Neutrophil (primary cell): ENCODE measurements at regions not wholly inside any gene's neighbourhood (a gene's known extent, or its start where the extent isn't known, plus 50 kb on each side); places are given as distances from the start of the nearest gene placed in this dataset.

Experiments used
- H3K27ac ChIP-seq: fragments of 200-600 bp; sonication (generic); 2 replicates; pipeline ENCODE4 v1.5.1; 2016; ENCODE audit warnings: mild to moderate bottlenecking, moderate library complexity
- H3K27me3 ChIP-seq: fragments of 200-600 bp; sonication (generic); 2 replicates; pipeline ENCODE4 v1.6.0; 2016; ENCODE audit warnings: mild to moderate bottlenecking
- H3K36me3 ChIP-seq: fragments of 200-600 bp; sonication (generic); 2 replicates; pipeline ENCODE4 v1.5.1; 2017
- H3K4me1 ChIP-seq, 2 experiments: fragments of 200-600 bp in 1 of 2; sonication (generic) in 1 of 2; 1 replicate in 1 of 2; 2 replicates in 1 of 2; pipeline versions ENCODE4 v1.5.1 to v1.6.1; 2013 to 2016; ENCODE audit warnings: low read depth in 1 of 2, low read length in 1 of 2, mild to moderate bottlenecking in 1 of 2, moderate library complexity in 1 of 2; ENCODE audit not compliant: control insufficient read depth in 1 of 2, insufficient read depth in 1 of 2
- H3K4me3 ChIP-seq, 2 experiments: fragments of 200-600 bp in 1 of 2; sonication (generic) in 1 of 2; 1 replicate in 1 of 2; 2 replicates in 1 of 2; pipeline ENCODE4 v1.5.1; 2013 to 2016; ENCODE audit warnings: low read depth in 1 of 2, low read length in 1 of 2, mild to moderate bottlenecking in 1 of 2, moderate library complexity in 1 of 2
- H3K9me3 ChIP-seq: fragments of 200-600 bp; sonication (generic); 2 replicates; pipeline ENCODE4 v1.5.1; 2016
- TF ChIP-seq, protein P1 (sequence below): fragments of 200-600 bp; sonication (generic); IDR thresholded peaks from 2 replicates; pipeline ENCODE4 v1.5.1; 2016; ENCODE audit warnings: antibody characterized with exemption

DNA sequence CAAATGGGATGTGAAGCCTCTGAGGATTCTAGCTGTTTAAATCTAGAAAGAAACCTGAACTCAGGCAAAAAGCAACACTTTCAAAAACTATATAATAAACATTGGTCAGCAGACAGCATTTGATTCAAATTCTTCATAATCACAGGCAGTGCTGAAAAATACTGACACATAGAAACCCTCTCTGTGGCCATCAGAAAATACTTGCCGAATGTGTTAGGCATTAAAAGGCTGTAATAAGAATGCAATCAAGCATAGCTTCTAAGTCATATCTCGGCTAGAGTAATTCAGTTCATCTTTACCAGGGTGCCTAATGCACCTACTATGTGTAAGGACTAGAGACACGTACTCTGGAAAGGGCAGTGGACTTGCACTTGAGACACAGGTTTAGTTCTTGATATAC, 405.3 kb upstream of the SGCD start:
- H3K4me1 ChIP-seq, result no peaks in the 10 kb centered on the region
- TF ChIP-seq, protein P1, sequence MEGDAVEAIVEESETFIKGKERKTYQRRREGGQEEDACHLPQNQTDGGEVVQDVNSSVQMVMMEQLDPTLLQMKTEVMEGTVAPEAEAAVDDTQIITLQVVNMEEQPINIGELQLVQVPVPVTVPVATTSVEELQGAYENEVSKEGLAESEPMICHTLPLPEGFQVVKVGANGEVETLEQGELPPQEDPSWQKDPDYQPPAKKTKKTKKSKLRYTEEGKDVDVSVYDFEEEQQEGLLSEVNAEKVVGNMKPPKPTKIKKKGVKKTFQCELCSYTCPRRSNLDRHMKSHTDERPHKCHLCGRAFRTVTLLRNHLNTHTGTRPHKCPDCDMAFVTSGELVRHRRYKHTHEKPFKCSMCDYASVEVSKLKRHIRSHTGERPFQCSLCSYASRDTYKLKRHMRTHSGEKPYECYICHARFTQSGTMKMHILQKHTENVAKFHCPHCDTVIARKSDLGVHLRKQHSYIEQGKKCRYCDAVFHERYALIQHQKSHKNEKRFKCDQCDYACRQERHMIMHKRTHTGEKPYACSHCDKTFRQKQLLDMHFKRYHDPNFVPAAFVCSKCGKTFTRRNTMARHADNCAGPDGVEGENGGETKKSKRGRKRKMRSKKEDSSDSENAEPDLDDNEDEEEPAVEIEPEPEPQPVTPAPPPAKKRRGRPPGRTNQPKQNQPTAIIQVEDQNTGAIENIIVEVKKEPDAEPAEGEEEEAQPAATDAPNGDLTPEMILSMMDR, result no peak

DNA sequence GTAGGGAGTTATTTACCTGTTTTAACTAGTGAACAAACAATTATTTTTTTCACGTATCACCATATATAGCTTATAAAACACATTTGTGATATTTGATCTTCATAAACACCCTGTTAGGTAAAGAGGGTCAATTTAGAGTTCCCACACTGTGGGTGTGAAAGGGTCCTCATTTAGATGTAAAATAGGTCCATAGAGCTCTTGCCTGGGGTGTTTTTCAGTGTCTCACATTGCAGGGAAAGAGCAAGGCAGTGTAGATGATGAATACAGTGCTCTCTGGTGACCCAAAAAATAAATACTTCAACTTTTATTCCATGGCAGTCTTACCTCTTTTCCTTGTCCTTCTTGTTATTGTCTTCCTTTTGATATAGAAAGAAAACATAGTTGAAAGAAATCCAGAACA, 403.2 kb upstream of the SGCD start:
- Histone ChIP-seq H3K27ac (no peak overlapping the region), H3K36me3 (no peaks in the 10 kb centered on the region), H3K4me1 (no peaks in the 10 kb centered on the region), H3K27me3 (no peaks in the 10 kb centered on the region), H3K9me3 (no peaks in the 10 kb centered on the region), H3K4me3 (no peak overlapping the region)
- TF ChIP-seq, protein P1, result no peak

More for the DNA sequence above, 405.3 kb upstream of the SGCD start:
- H3K27ac ChIP-seq, result no peak overlapping the region
- no peaks in the 10 kb centered on the region for H3K9me3 ChIP-seq
- no peaks in the 10 kb centered on the region for H3K27me3 ChIP-seq
- no peaks in the 10 kb centered on the region for H3K36me3 ChIP-seq
- no peak overlapping the region for H3K4me3 ChIP-seq

DNA sequence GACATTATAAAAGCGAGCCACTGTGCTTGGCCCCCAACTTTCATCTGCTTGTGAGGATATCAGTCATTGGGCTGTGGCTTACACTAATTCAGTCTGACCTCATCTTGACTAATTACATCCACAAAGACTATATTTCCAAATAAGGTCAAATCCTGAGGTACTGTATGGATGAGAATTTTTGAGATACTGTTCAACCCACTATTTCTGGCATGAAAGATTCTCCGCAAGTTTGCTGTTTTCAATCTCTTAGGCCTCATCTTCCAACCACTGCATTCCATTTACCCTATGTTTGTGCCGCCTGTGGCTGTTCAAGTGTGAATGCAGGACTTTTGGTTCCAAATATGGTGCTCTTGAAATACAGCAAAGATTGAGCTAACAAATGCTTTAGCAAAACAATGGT, 400.9 kb upstream of the SGCD start:
- no peak overlapping the region for H3K27ac ChIP-seq
- H3K36me3 ChIP-seq, result no peaks in the 10 kb centered on the region
- H3K4me3 ChIP-seq, result no peak overlapping the region
- no peaks in the 10 kb centered on the region for H3K9me3 ChIP-seq
- no peaks in the 10 kb centered on the region for H3K27me3 ChIP-seq
- no peaks in the 10 kb centered on the region for H3K4me1 ChIP-seq
- TF ChIP-seq, protein P1, result no peak

DNA sequence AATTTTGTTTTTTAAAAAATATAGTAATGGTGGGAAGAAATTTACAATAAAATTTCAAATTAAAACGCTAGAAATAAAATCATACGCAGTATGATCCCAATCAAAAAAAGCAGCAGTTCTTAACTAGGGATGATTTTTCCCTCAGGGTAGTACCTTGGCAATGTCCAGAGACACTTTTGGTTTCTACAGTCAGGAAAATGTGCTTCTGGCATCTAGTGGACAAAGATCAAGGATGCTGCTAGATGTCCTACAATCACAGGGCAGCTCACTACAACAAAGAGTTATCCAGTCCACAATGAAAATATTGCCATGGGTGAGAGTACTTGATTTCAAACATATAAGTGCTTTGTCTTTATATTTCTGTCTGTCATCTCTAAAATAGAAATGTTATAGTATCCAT, 400.2 kb upstream of the SGCD start:
- Histone ChIP-seq H3K9me3 (no peaks in the 10 kb centered on the region), H3K4me1 (no peaks in the 10 kb centered on the region), H3K27me3 (no peaks in the 10 kb centered on the region), H3K27ac (no peak overlapping the region), H3K4me3 (no peak overlapping the region), H3K36me3 (no peaks in the 10 kb centered on the region)
- TF ChIP-seq, protein P1, result no peak

DNA sequence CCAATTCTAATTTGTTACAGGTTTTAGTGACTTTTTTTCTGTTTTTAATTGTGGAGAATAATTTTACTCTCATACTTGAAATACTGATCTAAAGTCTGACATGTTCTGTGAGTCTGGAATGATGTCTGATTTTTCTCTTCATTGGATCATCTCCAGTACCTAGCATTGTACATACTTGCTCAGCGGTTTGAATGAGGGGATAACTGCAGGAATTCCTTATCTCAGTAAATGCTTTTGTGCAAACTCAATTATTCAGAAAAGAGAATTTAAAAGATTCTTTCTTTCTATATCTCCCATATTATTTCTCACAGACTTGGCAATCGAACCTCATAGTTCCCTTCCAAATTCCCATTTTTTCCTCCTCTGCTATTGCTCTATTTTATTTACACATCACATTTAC, 397.9 kb upstream of the SGCD start:
- Histone ChIP-seq H3K36me3 (no peaks in the 10 kb centered on the region), H3K4me1 (no peaks in the 10 kb centered on the region), H3K4me3 (no peak overlapping the region), H3K9me3 (no peaks in the 10 kb centered on the region), H3K27ac (no peak overlapping the region), H3K27me3 (no peaks in the 10 kb centered on the region)
- TF ChIP-seq, protein P1, result no peak

DNA sequence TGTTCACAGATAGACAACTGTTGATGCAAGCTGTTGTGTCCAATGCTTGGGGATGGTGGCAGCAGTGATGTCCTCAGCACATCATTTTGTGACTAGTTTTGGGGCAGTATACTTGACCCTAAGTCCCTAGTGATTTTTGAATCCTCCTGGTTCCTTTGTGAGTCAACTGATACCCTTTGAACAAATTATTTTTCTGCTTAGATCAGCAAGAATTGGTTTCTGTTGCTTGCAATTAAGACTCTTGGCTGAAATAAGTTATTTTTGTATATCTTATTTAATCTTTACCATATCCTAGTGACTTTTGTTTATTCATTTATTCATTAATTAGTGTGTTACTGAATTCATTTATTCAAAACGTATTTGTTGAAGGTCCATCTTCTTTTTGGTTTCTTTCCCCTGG, 392.0 kb upstream of the SGCD start:
- H3K36me3 ChIP-seq, result no peaks in the 10 kb centered on the region
- TF ChIP-seq, protein P1, result no peak

More for the DNA sequence above, 392.0 kb upstream of the SGCD start:
- Histone ChIP-seq H3K27me3 (no peaks in the 10 kb centered on the region), H3K4me3 (no peak overlapping the region), H3K4me1 (no peaks in the 10 kb centered on the region), H3K27ac (no peak overlapping the region), H3K9me3 (no peaks in the 10 kb centered on the region)
